ENCODE measurements at regions not wholly inside any gene's neighbourhood (a gene's known extent, or its start where the extent isn't known, plus 50 kb on each side); places are given as distances from the start of the nearest gene placed in this dataset.

GRCh38 chr16:85326113-85326793, 214.0 kb upstream of the CIBAR2 start:
- H3K4ac ChIP-seq (ENCODE audit: low read depth, low read length), result no peak overlapping the region
- peaks cover 5% of the 10 kb centered on the region; the same call in 1 of the 2 replicates for H3K4me1 ChIP-seq (ENCODE audit: insufficient read depth, low read length)
- H3K23me2 ChIP-seq (ENCODE audit: insufficient read length, low read depth, low read length, poor library complexity, severe bottlenecking), result no peaks in the 10 kb centered on the region
- DNase-seq, result no peak
- Mint-ChIP-seq H3K36me3 (ENCODE audit: insufficient read depth in 1 of 3, low read depth in 3 of 3) (peaks cover 0 to 2% (median 0%) of the 10 kb centered on the region in 3 experiments; a peak in 2 of 7 replicates), H3K27me3 (ENCODE audit: low read depth) (peaks cover 55% of the 10 kb centered on the region), H3K4me1 (peaks cover 29 to 33% of the 10 kb centered on the region in 2 experiments), H3K4me3 (no peak overlapping the region), H3K27ac (no peak overlapping the region), H3K9me3 (peaks cover 0 to 3% of the 10 kb centered on the region in 2 experiments; a peak in 2 of 5 replicates)
- H2AK5ac ChIP-seq (ENCODE audit: insufficient read length, low read length), result no peak overlapping the region
- no peak overlapping the region for H4K8ac ChIP-seq (replicated peaks; ENCODE audit: insufficient read length, low read depth, low read length)
- H2BK15ac ChIP-seq (ENCODE audit: low read depth, low read length), result no peak overlapping the region
- no peak overlapping the region for H3K56ac ChIP-seq (ENCODE audit: insufficient read length, low read depth, low read length)
- no peak overlapping the region for H3T11ph ChIP-seq (ENCODE audit: low read length)
- H4K5ac ChIP-seq (ENCODE audit: insufficient read length, low read depth, low read length), result no peak overlapping the region
- H3K79me1 ChIP-seq (ENCODE audit: insufficient read depth, low read depth, low read length, poor library complexity, severe bottlenecking), result no peaks in the 10 kb centered on the region
- no peak overlapping the region for H3K14ac ChIP-seq (ENCODE audit: insufficient read depth, low read length)
- H4K20me1 ChIP-seq (ENCODE audit: control insufficient read depth, insufficient read depth, insufficient read length), result no peaks in the 10 kb centered on the region
- H3K27me3 ChIP-seq (ENCODE audit: insufficient read depth, low read length), result peaks cover 4% of the 10 kb centered on the region; the same call in 1 of the 2 replicates
- WGBS (ENCODE audit: extremely low coverage, insufficient read length, low lambda C conversion rate), result no CpG with 5 or more reads among the region's 12 CpGs
- no peak overlapping the region for H4K91ac ChIP-seq (ENCODE audit: insufficient read length, low read depth, low read length)
- H3K27ac ChIP-seq (ENCODE audit: insufficient read length, low read depth, low read length), result no peak overlapping the region
- no peaks in the 10 kb centered on the region for H3K9me3 ChIP-seq (ENCODE audit: control insufficient read depth, low read depth, low read length)
- H2BK120ac ChIP-seq (ENCODE audit: low read depth, low read length, poor library complexity, severe bottlenecking), result no peak overlapping the region
- H3K4me2 ChIP-seq (ENCODE audit: insufficient read depth, insufficient read length, low read length), result no peak overlapping the region
- no peak overlapping the region for H2AFZ ChIP-seq (ENCODE audit: low read length)
- no peak overlapping the region for H2BK20ac ChIP-seq (ENCODE audit: low read depth, low read length, poor library complexity, severe bottlenecking)
- TF ChIP-seq, protein P1, sequence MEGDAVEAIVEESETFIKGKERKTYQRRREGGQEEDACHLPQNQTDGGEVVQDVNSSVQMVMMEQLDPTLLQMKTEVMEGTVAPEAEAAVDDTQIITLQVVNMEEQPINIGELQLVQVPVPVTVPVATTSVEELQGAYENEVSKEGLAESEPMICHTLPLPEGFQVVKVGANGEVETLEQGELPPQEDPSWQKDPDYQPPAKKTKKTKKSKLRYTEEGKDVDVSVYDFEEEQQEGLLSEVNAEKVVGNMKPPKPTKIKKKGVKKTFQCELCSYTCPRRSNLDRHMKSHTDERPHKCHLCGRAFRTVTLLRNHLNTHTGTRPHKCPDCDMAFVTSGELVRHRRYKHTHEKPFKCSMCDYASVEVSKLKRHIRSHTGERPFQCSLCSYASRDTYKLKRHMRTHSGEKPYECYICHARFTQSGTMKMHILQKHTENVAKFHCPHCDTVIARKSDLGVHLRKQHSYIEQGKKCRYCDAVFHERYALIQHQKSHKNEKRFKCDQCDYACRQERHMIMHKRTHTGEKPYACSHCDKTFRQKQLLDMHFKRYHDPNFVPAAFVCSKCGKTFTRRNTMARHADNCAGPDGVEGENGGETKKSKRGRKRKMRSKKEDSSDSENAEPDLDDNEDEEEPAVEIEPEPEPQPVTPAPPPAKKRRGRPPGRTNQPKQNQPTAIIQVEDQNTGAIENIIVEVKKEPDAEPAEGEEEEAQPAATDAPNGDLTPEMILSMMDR (conservative IDR thresholded peaks at IDR 0.05), result no peak
- H3K79me2 ChIP-seq (ENCODE audit: insufficient read depth, low read length), result no peaks in the 10 kb centered on the region
- H3K23ac ChIP-seq (ENCODE audit: insufficient read length, low read depth, low read length), result no peak overlapping the region
- no peak overlapping the region for H3K9ac ChIP-seq (ENCODE audit: extremely low read depth, insufficient read length, low read length)
- no peak overlapping the region for H3K18ac ChIP-seq (ENCODE audit: insufficient read length, low read depth, low read length)
- no peak overlapping the region for H2BK5ac ChIP-seq (ENCODE audit: insufficient read length, low read length)
- no peak overlapping the region for H2BK12ac ChIP-seq (ENCODE audit: insufficient read length, low read depth, low read length)

All from H9 (cell line).